ENCODE measurements at regions not wholly inside any gene's neighbourhood (a gene's known extent, or its start where the extent isn't known, plus 50 kb on each side); places are given as distances from the start of the nearest gene placed in this dataset.
"Not testable (repeated sequence)": the region's sequence is repeated elsewhere in the genome, so short reads cannot be mapped to it uniquely, and the experiment has no call there.

DNA sequence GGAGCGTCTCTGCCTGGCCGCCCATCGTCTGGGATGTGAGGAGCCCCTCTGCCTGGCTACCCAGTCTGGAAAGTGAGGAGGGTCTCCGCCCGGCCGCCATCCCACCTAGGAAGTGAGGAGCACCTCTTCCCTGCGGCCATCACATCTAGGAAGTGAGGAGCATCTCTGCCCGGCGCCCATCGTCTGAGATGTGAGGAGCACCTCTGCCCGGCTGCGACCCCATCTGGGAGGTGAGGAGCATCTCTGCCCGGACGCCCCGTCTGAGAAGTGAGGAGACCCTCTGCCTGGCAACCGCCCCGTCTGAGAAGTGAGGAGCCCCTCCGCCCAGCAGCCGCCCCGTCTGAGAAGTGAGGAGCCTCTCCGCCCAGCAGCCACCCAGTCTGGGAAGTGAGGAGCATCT is 84.5 kb downstream of the IDS start:
- DNase-seq, result not testable (repeated sequence)

GRCh38 chrX:149398027-149398426 is 107.1 kb downstream of the IDS start:
- DNase-seq, result no peak

DNA sequence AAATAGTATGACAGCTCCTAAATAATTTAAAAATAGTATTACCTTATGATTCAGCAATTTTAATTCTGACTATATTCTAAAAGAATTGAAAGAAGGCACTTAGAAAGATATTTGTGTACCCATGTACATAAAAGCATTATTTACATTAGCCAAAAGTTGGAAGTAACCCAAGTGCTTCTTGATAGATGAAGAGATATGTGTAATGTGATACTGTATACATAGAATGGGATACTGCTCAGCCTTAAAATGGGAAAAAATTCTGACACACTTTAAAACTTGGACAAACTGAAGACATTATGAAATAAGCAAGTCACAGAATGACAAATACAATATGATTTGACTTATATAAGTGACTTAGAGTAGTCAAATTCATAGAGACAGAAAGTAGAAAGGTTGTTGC is 112.2 kb downstream of the IDS start:
- DNase-seq, result peak; percentile 88

DNA sequence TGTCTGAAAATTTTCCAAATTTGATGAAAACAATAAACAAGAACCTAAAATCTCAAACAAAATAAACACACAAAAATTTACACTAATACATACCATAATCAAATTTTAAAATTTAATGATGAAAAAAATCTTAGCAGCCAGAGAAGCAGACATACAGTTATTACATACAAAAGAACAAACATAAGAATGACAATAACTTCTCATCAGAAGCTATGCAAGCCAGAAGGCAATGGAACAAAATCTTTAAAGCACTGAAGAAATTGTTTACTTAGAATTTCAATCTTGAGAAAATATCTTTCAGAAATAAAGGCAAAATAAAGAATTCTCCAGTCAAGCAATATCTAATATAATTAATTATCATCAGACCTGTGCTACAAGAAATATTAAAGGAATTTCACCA is 121.3 kb downstream of the IDS start:
- DNase-seq, result no peak

- DNase-seq, result no peak
These were observed 130.4 kb downstream of the IDS start for GRCh38 chrX:149374751-149375150.

GRCh38 chrX:149372866-149373265 is 132.2 kb downstream of the IDS start:
- no peak for DNase-seq

DNA sequence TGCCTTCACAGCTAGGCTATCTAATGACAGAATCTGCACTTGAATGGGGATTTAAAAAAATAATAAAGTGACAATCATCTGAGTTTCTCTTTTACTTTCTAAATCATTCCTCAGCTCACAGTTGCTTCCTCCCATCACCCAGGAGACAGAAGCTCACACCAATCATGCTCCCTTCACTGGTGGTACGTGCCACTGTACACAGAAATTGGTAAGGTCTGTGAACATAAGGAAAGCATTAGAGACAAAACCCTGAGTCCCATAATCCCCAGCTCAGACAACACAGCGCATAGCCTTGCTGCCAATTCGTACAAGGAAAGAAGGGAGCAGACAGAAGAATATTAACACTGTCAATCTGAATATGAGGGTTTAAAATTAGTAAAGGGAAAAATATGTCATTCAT is 133.1 kb downstream of the IDS start:
- DNase-seq, result no peak

GRCh38 chrX:149370097-149370496 is 135.0 kb downstream of the IDS start:
- DNase-seq, result no peak

GRCh38 chrX:149365552-149365951 is 139.6 kb downstream of the IDS start:
- no peak for DNase-seq

GRCh38 chrX:149365061-149365460 is 140.0 kb downstream of the IDS start:
- DNase-seq, result no peak

DNA sequence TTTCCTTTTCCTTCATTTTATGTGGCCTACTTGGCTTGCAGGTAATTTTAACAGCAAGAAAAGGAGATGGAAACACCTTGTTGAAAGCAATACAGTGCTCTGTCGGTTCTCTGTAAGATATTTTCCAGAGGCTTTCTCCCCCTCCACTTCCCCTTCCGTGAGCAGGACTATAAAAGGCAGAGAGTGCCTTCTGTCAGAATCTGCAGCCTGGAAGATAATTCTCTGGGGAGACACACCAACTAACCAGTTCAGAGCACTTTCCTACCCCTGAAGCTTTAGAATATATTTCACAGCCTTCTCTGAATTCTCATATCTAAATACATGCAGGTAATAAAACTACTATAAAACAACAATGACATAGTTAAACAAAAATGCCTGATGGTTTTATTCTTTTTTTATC is 141.1 kb downstream of the IDS start:
- no peak for DNase-seq

DNA sequence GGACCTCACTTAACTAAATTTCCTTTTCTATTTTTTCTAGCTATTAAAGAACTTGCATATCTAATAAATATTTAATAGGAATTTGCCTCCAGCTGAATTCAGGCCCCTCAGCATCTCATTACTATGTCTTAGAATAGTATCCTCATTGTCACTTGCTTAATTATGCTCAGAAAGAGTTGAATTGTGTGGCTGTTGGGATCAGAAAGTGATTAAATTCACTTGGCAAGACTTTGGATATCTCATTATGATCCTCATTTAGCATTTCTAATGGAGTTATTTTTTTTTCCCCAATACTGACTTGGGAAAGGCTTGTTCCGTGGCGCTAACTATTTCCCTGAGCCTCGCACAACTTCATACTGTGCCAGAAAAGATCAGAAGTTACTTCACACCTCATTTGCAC is 158.8 kb downstream of the IDS start:
- DNase-seq, result no peak

DNA sequence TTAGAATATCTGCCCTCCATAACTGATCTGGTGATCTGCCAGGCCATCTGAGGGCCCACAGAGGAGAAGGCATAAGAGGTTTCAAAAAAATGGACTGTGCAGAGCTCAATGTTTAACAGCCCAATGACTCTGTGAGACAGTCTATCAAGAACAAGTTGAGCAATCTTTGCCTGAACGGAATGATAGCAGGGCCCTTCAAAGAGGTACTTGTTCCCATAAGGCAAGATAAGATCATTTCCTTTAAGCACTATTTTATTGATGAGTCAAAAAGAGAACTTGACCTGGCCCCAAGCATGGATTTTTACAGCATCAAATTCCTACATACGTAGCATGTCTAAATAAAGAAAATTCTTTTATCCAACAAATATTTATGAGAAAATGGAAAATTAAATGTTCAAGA is 182.8 kb downstream of the IDS start:
- DNase-seq, result no peak

- no peak for DNase-seq
These were observed 191.2 kb downstream of the IDS start for GRCh38 chrX:149313871-149314371.

GRCh38 chrX:149312988-149313387 is 192.1 kb downstream of the IDS start:
- DNase-seq, result no peak

- DNase-seq, result no peak
These were observed 193.0 kb downstream of the IDS start for GRCh38 chrX:149312097-149312496.

GRCh38 chrX:149302705-149303104 is 202.4 kb downstream of the IDS start:
- DNase-seq, result no peak

- no peak for DNase-seq
These were observed 207.0 kb downstream of the IDS start for GRCh38 chrX:149298111-149298510.

DNA sequence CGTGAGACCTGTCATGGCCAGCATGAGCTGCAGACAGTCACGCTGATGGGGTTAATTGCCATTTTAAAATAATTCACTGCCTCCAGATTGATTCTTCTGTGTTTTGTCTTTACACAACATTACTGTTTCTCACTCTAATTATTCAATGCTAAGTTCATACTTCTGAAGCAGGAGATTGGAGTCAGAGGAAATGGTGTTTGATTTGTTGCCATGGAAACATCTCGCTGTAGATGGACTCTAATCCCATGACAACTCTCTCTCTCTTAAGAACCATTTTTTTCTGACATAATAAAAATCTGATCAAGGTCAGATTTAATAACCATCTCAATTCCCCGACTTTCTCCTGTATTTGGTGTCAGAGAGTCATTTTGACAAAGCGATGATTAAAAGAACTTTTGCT is 209.0 kb downstream of the IDS start:
- peak; percentile 20 for DNase-seq

DNA sequence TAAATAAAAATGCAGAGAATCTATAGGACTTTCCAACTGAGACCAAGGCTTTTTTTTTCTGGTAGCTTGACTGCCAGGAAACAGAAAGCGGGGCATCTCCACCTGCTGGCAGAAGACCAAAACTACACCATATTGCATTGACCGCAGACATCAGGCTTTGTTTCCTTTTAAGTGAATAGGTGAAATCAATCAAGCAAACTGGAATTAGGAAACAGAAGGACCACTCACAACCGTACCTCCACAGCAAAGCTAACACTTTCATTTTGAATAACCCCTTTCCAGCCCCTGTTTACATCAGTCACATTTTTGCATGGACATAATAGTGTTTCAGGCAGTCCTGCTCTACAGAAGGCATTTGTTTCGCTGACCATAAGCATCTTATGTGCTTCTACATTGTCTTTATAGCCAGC is 218.2 kb downstream of the IDS start:
- peak; percentile 76 for DNase-seq

- no peak for DNase-seq
These were observed 220.5 kb downstream of the IDS start for GRCh38 chrX:149284616-149285015.

GRCh38 chrX:149283853-149284252 is 221.3 kb downstream of the IDS start:
- DNase-seq, result no peak

DNA sequence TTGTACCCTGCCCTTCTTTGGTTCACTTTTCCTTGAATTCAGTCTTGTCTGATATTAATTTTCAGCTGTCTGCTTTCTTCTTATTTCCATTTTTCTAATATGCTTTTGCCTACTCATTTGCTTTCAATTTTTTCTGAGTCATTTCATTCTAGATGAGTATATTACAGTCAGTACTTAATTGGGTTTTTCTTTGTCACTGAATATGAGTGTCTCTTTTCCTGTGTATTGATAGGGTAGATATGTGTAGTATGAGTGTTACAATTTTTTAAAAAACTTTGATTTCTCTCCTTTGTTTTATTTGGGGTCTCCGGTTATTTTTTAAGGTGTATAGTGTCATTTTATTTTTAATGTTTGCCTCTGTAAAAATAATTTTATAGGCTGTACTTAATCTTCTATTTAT is 222.2 kb downstream of the IDS start:
- no peak for DNase-seq

DNA sequence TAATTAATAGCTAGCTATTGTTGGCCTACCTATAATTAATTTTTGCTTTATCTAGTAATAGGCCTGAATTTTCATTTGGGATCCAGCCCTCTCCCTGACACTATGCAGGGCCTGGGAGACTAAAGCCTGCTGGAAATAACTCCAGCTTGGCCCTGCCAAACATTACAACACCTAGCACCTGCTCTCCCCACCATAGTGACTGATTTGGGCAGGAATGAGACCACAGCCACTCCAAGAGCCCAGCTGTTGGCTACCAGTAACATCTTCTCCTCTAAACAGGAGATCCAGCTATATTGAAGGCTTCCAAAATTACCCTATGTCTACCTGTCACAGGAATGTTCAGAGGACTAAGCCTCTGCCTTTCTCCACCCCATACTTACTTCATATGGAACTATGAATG is 225.1 kb downstream of the IDS start:
- no peak for DNase-seq

DNA sequence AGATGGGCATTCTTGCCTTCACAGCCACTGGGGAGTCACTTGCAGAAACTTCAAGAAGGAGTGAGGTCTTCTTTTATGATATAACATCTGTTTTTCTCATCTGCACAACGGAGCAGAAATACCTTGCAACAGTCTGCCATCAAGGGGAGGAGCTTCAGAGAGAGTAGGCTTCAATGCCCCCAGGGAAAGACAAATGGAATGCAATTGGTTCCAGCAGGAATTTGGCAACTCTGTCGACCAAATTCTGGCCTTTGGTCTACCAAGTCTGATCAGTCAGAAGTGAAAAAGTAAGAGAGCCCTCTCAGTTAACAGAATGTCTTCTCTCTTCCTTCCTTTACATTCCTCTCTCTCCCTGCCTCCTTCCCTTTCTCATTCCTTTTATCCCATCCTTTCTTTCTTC is 229.3 kb downstream of the IDS start:
- DNase-seq, result no peak

DNA sequence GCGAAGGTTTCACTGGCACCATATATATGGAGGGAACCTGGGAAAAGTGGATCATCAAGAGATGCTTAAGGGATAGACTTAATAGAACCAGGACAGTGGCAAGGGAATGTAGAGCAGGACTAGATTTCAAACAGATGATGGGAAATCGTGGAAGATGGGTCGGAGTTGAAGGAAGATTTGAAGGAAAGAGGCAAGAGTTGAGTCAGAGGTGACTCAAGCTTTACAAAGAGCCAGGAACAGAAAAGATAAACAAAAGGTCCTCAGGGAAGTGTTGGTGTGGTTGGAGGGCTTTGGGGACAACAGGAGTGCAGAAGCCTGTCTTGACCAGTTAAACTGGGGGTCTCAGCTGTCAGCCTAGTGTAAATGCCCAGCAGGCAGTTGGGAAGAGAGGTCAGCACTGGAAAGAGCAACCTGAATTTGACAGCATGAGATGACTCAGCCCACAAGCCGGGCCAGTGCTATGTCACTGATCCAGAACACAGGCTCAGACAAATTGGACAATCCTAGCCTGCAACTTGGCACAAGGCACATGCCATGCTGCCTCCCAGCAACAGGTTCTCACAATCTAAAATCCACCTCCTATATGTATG is 230.5 kb downstream of the IDS start:
- DNase-seq, result no peak
